GM18951 (cell line): ENCODE measurements at regions not wholly inside any gene's neighbourhood (a gene's known extent, or its start where the extent isn't known, plus 50 kb on each side); places are given as distances from the start of the nearest gene placed in this dataset.

Source experiments
- POLR2A ChIP-seq: IDR thresholded peaks from 4 replicates; pipeline ENCODE4 v1.6.1; 2011; ENCODE audit warnings: mild to moderate bottlenecking; ENCODE audit not compliant: insufficient read length, insufficient read depth; ENCODE audit errors: extremely low read depth
- in situ Hi-C: fragments of 300-500 bp; cut with MboI; formaldehyde crosslinking; loops from one replicate; pipeline ENCODE4 v1.12.0; 2022; ENCODE audit warnings: low sequenced_read_pairs, mixed read lengths, inconsistent platforms; ENCODE audit not compliant: unreplicated experiment

- in situ Hi-C loops, result no loop called here
- TF ChIP-seq POLR2A, result no peak
Observed at GRCh38 chr11:70756341-70756740, 358.0 kb downstream of the CTTN start.

GRCh38 chr11:70756756-70757155 lies 358.4 kb downstream of the CTTN start:
- in situ Hi-C loops, result no loop called here
- TF ChIP-seq POLR2A, result no peak

GRCh38 chr11:70757241-70757640 lies 358.9 kb downstream of the CTTN start:
- no peak for TF ChIP-seq POLR2A
- in situ Hi-C loops, result no loop called here

- in situ Hi-C loops, result no loop called here
- no peak for TF ChIP-seq POLR2A
Observed at GRCh38 chr11:70758206-70758605, 359.9 kb downstream of the CTTN start.

- no peak for TF ChIP-seq POLR2A
- in situ Hi-C loops, result no loop called here
Observed at GRCh38 chr11:70759846-70760245, 361.5 kb downstream of the CTTN start.

- in situ Hi-C loops, result no loop called here
- no peak for TF ChIP-seq POLR2A
Observed at GRCh38 chr11:70760416-70761020, 362.2 kb downstream of the CTTN start.

- in situ Hi-C loops, result no loop called here
Observed at GRCh38 chr11:70761094-70761907, 363.0 kb downstream of the CTTN start.

GRCh38 chr11:70761908-70762337 lies 363.6 kb downstream of the CTTN start:
- in situ Hi-C loops, result no loop called here
- no peak for TF ChIP-seq POLR2A

More at GRCh38 chr11:70761094-70761907, 363.0 kb downstream of the CTTN start:
- no peak for TF ChIP-seq POLR2A

GRCh38 chr11:70762810-70763209 lies 364.5 kb downstream of the CTTN start:
- TF ChIP-seq POLR2A, result no peak
- in situ Hi-C loops, result no loop called here

GRCh38 chr11:70763606-70764005 lies 365.3 kb downstream of the CTTN start:
- in situ Hi-C loops, result no loop called here
- no peak for TF ChIP-seq POLR2A

GRCh38 chr11:70764356-70764905 lies 366.1 kb downstream of the CTTN start:
- no peak for TF ChIP-seq POLR2A
- in situ Hi-C loops, result no loop called here

GRCh38 chr11:70766901-70767300 lies 368.6 kb downstream of the CTTN start:
- in situ Hi-C loops, result no loop called here
- TF ChIP-seq POLR2A, result no peak

GRCh38 chr11:70768346-70769095 lies 370.2 kb downstream of the CTTN start:
- in situ Hi-C loops, result no loop called here
- TF ChIP-seq POLR2A, result no peak
